ENCODE measurements at regions not wholly inside any gene's neighbourhood (a gene's known extent, or its start where the extent isn't known, plus 50 kb on each side); places are given as distances from the start of the nearest gene placed in this dataset.

- Histone ChIP-seq H3K4me3 (ENCODE audit: low read depth, low read length) (no peak overlapping the region), H3K9me3 (ENCODE audit: control insufficient read depth, insufficient read depth, low read length) (no peaks in the 10 kb centered on the region), H3K4me1 (ENCODE audit: control insufficient read depth, insufficient read depth, low read length) (no peaks in the 10 kb centered on the region)
Measured at GRCh38 chr13:31853643-31854326, 114.5 kb downstream of the RXFP2 start.

GRCh38 chr13:31859571-31859970 is 120.2 kb downstream of the RXFP2 start:
- Histone ChIP-seq H3K36me3 (ENCODE audit: control insufficient read depth, insufficient read depth, low read length) (no peaks in the 10 kb centered on the region), H3K27me3 (ENCODE audit: control insufficient read depth, insufficient read depth, low read length) (no peaks in the 10 kb centered on the region), H3K27ac (ENCODE audit: low read depth, low read length) (no peak overlapping the region), H3K4me3 (ENCODE audit: low read depth, low read length) (no peak overlapping the region), H3K9me3 (ENCODE audit: control insufficient read depth, insufficient read depth, low read length) (no peaks in the 10 kb centered on the region), H3K4me1 (ENCODE audit: control insufficient read depth, insufficient read depth, low read length) (peaks cover 7% of the 10 kb centered on the region; the same call in 1 of the 2 replicates), H3K9ac (ENCODE audit: low read depth, low read length) (no peak overlapping the region)

More at GRCh38 chr13:31853643-31854326, 114.5 kb downstream of the RXFP2 start:
- no peak overlapping the region for H3K9ac ChIP-seq (ENCODE audit: low read depth, low read length)
- H3K27me3 ChIP-seq (ENCODE audit: control insufficient read depth, insufficient read depth, low read length): no peaks in the 10 kb centered on the region
- no peak overlapping the region for H3K27ac ChIP-seq (ENCODE audit: low read depth, low read length)
- no peaks in the 10 kb centered on the region for H3K36me3 ChIP-seq (ENCODE audit: control insufficient read depth, insufficient read depth, low read length)

DNA sequence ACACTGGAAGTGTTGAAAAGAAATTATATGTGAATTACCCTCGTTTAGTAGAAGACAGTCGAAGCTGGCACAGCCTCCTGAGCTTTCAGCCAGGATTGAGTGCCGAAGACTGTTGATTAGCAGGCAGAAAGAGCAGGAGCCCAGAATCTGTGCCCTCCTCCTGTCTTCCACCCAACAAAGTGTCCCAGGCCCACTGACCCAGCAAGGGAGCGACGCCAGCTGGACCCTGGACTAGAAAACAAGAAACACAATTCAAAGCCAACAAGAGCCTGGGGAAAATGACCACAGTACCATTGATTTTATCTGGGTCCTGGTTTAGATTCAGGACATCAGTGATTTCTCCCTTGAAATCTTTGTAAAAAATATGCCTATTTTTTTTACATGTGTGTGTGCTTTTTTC is 120.7 kb downstream of the RXFP2 start:
- no peaks in the 10 kb centered on the region for H3K9me3 ChIP-seq (ENCODE audit: control insufficient read depth, insufficient read depth, low read length)
- no peaks in the 10 kb centered on the region for H3K27me3 ChIP-seq (ENCODE audit: control insufficient read depth, insufficient read depth, low read length)
- H3K4me3 ChIP-seq (ENCODE audit: low read depth, low read length): no peak overlapping the region
- H3K36me3 ChIP-seq (ENCODE audit: control insufficient read depth, insufficient read depth, low read length): no peaks in the 10 kb centered on the region
- H3K27ac ChIP-seq (ENCODE audit: low read depth, low read length): no peak overlapping the region
- no peak overlapping the region for H3K9ac ChIP-seq (ENCODE audit: low read depth, low read length)
- H3K4me1 ChIP-seq (ENCODE audit: control insufficient read depth, insufficient read depth, low read length): peaks cover 7% of the 10 kb centered on the region; the same call in 1 of the 2 replicates

DNA sequence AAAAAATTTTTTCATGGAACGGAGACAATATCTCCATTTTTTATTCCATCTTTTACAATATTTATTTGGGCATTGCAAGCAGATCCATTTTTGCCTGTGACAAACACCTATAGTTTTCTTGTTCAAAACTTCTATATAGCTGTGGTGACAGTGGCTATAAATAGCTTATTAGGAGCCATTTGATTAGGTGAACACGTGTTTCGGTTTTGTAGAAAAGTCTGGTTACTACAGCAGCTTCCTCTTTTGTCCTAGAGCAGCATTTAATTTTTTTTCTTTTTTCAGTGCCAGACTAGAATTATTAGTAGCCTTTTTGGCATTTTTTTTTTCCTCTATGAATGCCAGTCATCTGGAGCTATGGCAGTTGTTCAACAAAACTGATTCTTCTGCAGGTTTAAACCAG is 123.5 kb downstream of the RXFP2 start:
- Histone ChIP-seq H3K36me3 (ENCODE audit: control insufficient read depth, insufficient read depth, low read length) (no peaks in the 10 kb centered on the region), H3K27ac (ENCODE audit: low read depth, low read length) (no peak overlapping the region), H3K9me3 (ENCODE audit: control insufficient read depth, insufficient read depth, low read length) (no peaks in the 10 kb centered on the region), H3K27me3 (ENCODE audit: control insufficient read depth, insufficient read depth, low read length) (no peaks in the 10 kb centered on the region), H3K4me3 (ENCODE audit: low read depth, low read length) (no peak overlapping the region), H3K9ac (ENCODE audit: low read depth, low read length) (no peak overlapping the region), H3K4me1 (ENCODE audit: control insufficient read depth, insufficient read depth, low read length) (peaks cover 7% of the 10 kb centered on the region; the same call in 1 of the 2 replicates)

GRCh38 chr13:31864307-31864706 is 125.0 kb downstream of the RXFP2 start:
- H3K4me3 ChIP-seq (ENCODE audit: low read depth, low read length): no peak overlapping the region
- H3K27ac ChIP-seq (ENCODE audit: low read depth, low read length): no peak overlapping the region
- H3K9me3 ChIP-seq (ENCODE audit: control insufficient read depth, insufficient read depth, low read length): no peaks in the 10 kb centered on the region
- no peak overlapping the region for H3K9ac ChIP-seq (ENCODE audit: low read depth, low read length)
- peaks cover 7% of the 10 kb centered on the region; the same call in 1 of the 2 replicates for H3K4me1 ChIP-seq (ENCODE audit: control insufficient read depth, insufficient read depth, low read length)
- no peaks in the 10 kb centered on the region for H3K27me3 ChIP-seq (ENCODE audit: control insufficient read depth, insufficient read depth, low read length)
- no peaks in the 10 kb centered on the region for H3K36me3 ChIP-seq (ENCODE audit: control insufficient read depth, insufficient read depth, low read length)

- Histone ChIP-seq H3K36me3 (ENCODE audit: control insufficient read depth, insufficient read depth, low read length) (no peaks in the 10 kb centered on the region), H3K4me1 (ENCODE audit: control insufficient read depth, insufficient read depth, low read length) (peaks cover 7% of the 10 kb centered on the region; the same call in 1 of the 2 replicates), H3K27ac (ENCODE audit: low read depth, low read length) (no peak overlapping the region)
Measured at GRCh38 chr13:31866099-31866498, 126.8 kb downstream of the RXFP2 start.

GRCh38 chr13:31867709-31868108 is 128.4 kb downstream of the RXFP2 start:
- no peak overlapping the region for H3K9ac ChIP-seq (ENCODE audit: low read depth, low read length)
- no peaks in the 10 kb centered on the region for H3K27me3 ChIP-seq (ENCODE audit: control insufficient read depth, insufficient read depth, low read length)
- H3K27ac ChIP-seq (ENCODE audit: low read depth, low read length): no peak overlapping the region
- H3K36me3 ChIP-seq (ENCODE audit: control insufficient read depth, insufficient read depth, low read length): no peaks in the 10 kb centered on the region
- no peaks in the 10 kb centered on the region for H3K9me3 ChIP-seq (ENCODE audit: control insufficient read depth, insufficient read depth, low read length)
- no peaks in the 10 kb centered on the region for H3K4me1 ChIP-seq (ENCODE audit: control insufficient read depth, insufficient read depth, low read length)
- no peak overlapping the region for H3K4me3 ChIP-seq (ENCODE audit: low read depth, low read length)

More at GRCh38 chr13:31866099-31866498, 126.8 kb downstream of the RXFP2 start:
- H3K9me3 ChIP-seq (ENCODE audit: control insufficient read depth, insufficient read depth, low read length): no peaks in the 10 kb centered on the region
- no peaks in the 10 kb centered on the region for H3K27me3 ChIP-seq (ENCODE audit: control insufficient read depth, insufficient read depth, low read length)
- no peak overlapping the region for H3K4me3 ChIP-seq (ENCODE audit: low read depth, low read length)
- H3K9ac ChIP-seq (ENCODE audit: low read depth, low read length): no peak overlapping the region

DNA sequence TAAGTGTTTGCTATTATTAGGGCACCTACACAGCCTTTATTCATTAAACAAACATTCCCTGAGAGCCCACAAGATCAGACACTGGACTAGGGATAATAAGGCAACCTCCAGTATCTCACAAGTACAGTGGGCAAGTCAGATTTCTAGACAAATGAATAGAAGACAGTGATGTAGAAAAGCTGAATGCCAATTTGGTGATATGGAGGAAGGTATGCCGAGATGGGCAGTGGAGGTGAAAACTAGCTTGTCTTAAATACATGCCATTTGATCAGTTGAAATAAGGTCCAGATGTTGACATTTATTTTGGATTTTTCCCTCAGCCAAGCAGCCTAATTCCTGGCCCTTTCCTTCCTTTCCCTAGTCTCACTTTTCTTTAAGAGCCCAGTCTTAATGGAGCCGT is 130.3 kb downstream of the RXFP2 start:
- no peaks in the 10 kb centered on the region for H3K36me3 ChIP-seq (ENCODE audit: control insufficient read depth, insufficient read depth, low read length)
- no peaks in the 10 kb centered on the region for H3K27me3 ChIP-seq (ENCODE audit: control insufficient read depth, insufficient read depth, low read length)
- no peak overlapping the region for H3K4me3 ChIP-seq (ENCODE audit: low read depth, low read length)
- H3K9ac ChIP-seq (ENCODE audit: low read depth, low read length): no peak overlapping the region
- H3K9me3 ChIP-seq (ENCODE audit: control insufficient read depth, insufficient read depth, low read length): no peaks in the 10 kb centered on the region
- peaks cover 10% of the 10 kb centered on the region; the same call in 1 of the 2 replicates for H3K4me1 ChIP-seq (ENCODE audit: control insufficient read depth, insufficient read depth, low read length)
- H3K27ac ChIP-seq (ENCODE audit: low read depth, low read length): no peak overlapping the region

- Histone ChIP-seq H3K9me3 (ENCODE audit: control insufficient read depth, insufficient read depth, low read length) (no peaks in the 10 kb centered on the region), H3K27me3 (ENCODE audit: control insufficient read depth, insufficient read depth, low read length) (no peaks in the 10 kb centered on the region), H3K9ac (ENCODE audit: low read depth, low read length) (no peak overlapping the region), H3K36me3 (ENCODE audit: control insufficient read depth, insufficient read depth, low read length) (no peaks in the 10 kb centered on the region), H3K4me1 (ENCODE audit: control insufficient read depth, insufficient read depth, low read length) (peaks cover 10% of the 10 kb centered on the region; the same call in 1 of the 2 replicates), H3K4me3 (ENCODE audit: low read depth, low read length) (no peak overlapping the region), H3K27ac (ENCODE audit: low read depth, low read length) (no peak overlapping the region)
Measured at GRCh38 chr13:31870511-31870910, 131.2 kb downstream of the RXFP2 start.

DNA sequence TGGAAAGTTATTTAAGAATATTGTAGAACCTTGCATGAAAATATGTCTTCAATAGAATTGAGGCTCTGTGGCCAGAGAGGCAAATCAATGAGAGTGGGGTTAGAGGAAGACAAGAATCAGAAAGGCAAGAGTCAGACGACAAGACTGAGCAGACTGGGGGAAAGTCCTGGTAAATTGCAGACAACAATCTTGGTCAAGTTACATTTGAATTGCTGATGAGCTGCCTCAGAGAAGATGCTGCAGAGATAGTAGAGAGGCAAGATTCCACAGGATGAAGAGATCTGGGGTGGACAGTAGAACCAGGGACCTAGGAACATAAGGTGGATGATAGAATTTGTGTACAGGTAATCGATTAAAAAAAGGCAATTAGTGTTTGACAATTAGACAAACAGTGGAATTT is 133.8 kb downstream of the RXFP2 start:
- Histone ChIP-seq H3K36me3 (ENCODE audit: control insufficient read depth, insufficient read depth, low read length) (no peaks in the 10 kb centered on the region), H3K27ac (ENCODE audit: low read depth, low read length) (no peak overlapping the region), H3K9me3 (ENCODE audit: control insufficient read depth, insufficient read depth, low read length) (no peaks in the 10 kb centered on the region), H3K9ac (ENCODE audit: low read depth, low read length) (no peak overlapping the region), H3K4me3 (ENCODE audit: low read depth, low read length) (no peak overlapping the region), H3K27me3 (ENCODE audit: control insufficient read depth, insufficient read depth, low read length) (no peaks in the 10 kb centered on the region), H3K4me1 (ENCODE audit: control insufficient read depth, insufficient read depth, low read length) (peaks cover 10% of the 10 kb centered on the region; the same call in 1 of the 2 replicates)

GRCh38 chr13:31875134-31875533 is 135.8 kb downstream of the RXFP2 start:
- no peaks in the 10 kb centered on the region for H3K27me3 ChIP-seq (ENCODE audit: control insufficient read depth, insufficient read depth, low read length)
- no peaks in the 10 kb centered on the region for H3K36me3 ChIP-seq (ENCODE audit: control insufficient read depth, insufficient read depth, low read length)
- H3K4me3 ChIP-seq (ENCODE audit: low read depth, low read length): no peak overlapping the region
- H3K27ac ChIP-seq (ENCODE audit: low read depth, low read length): no peak overlapping the region
- H3K9me3 ChIP-seq (ENCODE audit: control insufficient read depth, insufficient read depth, low read length): no peaks in the 10 kb centered on the region
- H3K4me1 ChIP-seq (ENCODE audit: control insufficient read depth, insufficient read depth, low read length): peaks cover 10% of the 10 kb centered on the region; the same call in 1 of the 2 replicates
- H3K9ac ChIP-seq (ENCODE audit: low read depth, low read length): no peak overlapping the region

Measured in HUES48 (cell line).